KMS-11 (cell line): ENCODE measurements at regions not wholly inside any gene's neighbourhood (a gene's known extent, or its start where the extent isn't known, plus 50 kb on each side); places are given as distances from the start of the nearest gene placed in this dataset.

Experiments
- H2AFZ ChIP-seq: fragments of 200-600 bp; sonication (generic); 2 replicates; pipeline ENCODE4 v1.6.1; 2016; ENCODE audit warnings: antibody characterized with exemption, mixed run types, low read depth
- H3K27ac ChIP-seq: fragments of 200-600 bp; sonication (generic); 2 replicates; pipeline ENCODE4 v1.6.1; 2016; ENCODE audit warnings: mild to moderate bottlenecking, mixed run types
- H3K27me3 ChIP-seq: fragments of 200-600 bp; sonication (generic); 2 replicates; pipeline ENCODE4 v1.6.1; 2017; ENCODE audit warnings: mild to moderate bottlenecking, low read depth, mixed run types, moderate library complexity; ENCODE audit not compliant: insufficient read depth
- H3K36me3 ChIP-seq: fragments of 200-600 bp; sonication (generic); 2 replicates; pipeline ENCODE4 v1.6.1; 2017; ENCODE audit warnings: mild to moderate bottlenecking, mixed run types; ENCODE audit not compliant: insufficient read depth
- H3K4me1 ChIP-seq: fragments of 200-600 bp; sonication (generic); 2 replicates; pipeline ENCODE4 v1.6.1; 2016; ENCODE audit warnings: mild to moderate bottlenecking, low read depth, mixed run types; ENCODE audit not compliant: poor library complexity, severe bottlenecking
- H3K4me2 ChIP-seq: fragments of 200-600 bp; sonication (generic); 2 replicates; pipeline ENCODE4 v1.7.0; 2016; ENCODE audit warnings: mild to moderate bottlenecking, mixed run types
- H3K4me3 ChIP-seq: fragments of 200-600 bp; sonication (generic); IDR thresholded peaks from 2 replicates; pipeline ENCODE4 v1.6.1; 2017; ENCODE audit warnings: low read depth, low read length, mixed read lengths; ENCODE audit not compliant: insufficient read depth
- H3K79me2 ChIP-seq: fragments of 200-600 bp; sonication (generic); 2 replicates; pipeline ENCODE4 v1.6.1; 2016; ENCODE audit warnings: low read depth, mixed run types; ENCODE audit not compliant: insufficient read depth
- H3K9ac ChIP-seq: fragments of 200-600 bp; sonication (generic); 2 replicates; pipeline ENCODE4 v1.6.1; 2016; ENCODE audit warnings: mild to moderate bottlenecking, mixed run types
- H4K20me1 ChIP-seq: fragments of 200-600 bp; sonication (generic); 2 replicates; pipeline ENCODE4 v1.6.1; 2016; ENCODE audit warnings: mild to moderate bottlenecking, mixed run types; ENCODE audit not compliant: insufficient read depth
- CTCF ChIP-seq: fragments of 200-600 bp; sonication (generic); conservative IDR thresholded peaks from 2 replicates; pipeline ENCODE4 v1.6.1; 2017; ENCODE audit warnings: low read depth, mild to moderate bottlenecking, antibody characterized with exemption, low read length, moderate library complexity, mixed read lengths

GRCh38 chr7:79553811-79554555 is 100.5 kb upstream of the MAGI2 start:
- Histone ChIP-seq H3K4me1 (no peaks in the 10 kb centered on the region), H2AFZ (no peak overlapping the region), H3K27me3 (no peaks in the 10 kb centered on the region), H4K20me1 (no peaks in the 10 kb centered on the region), H3K79me2 (no peaks in the 10 kb centered on the region), H3K27ac (no peak overlapping the region), H3K4me2 (no peak overlapping the region), H3K4me3 (no peak overlapping the region), H3K36me3 (no peaks in the 10 kb centered on the region), H3K9ac (no peak overlapping the region)
- no peak for TF ChIP-seq CTCF

- Histone ChIP-seq H3K27ac (no peak overlapping the region), H3K4me1 (no peaks in the 10 kb centered on the region), H3K4me2 (no peak overlapping the region), H3K79me2 (no peaks in the 10 kb centered on the region), H4K20me1 (no peaks in the 10 kb centered on the region), H3K36me3 (no peaks in the 10 kb centered on the region), H3K27me3 (no peaks in the 10 kb centered on the region), H3K4me3 (no peak overlapping the region), H3K9ac (no peak overlapping the region), H2AFZ (no peak overlapping the region)
- no peak for TF ChIP-seq CTCF
Measured at GRCh38 chr7:79552463-79552862, 99.0 kb upstream of the MAGI2 start.

GRCh38 chr7:79548727-79549126 is 95.3 kb upstream of the MAGI2 start:
- H3K4me3 ChIP-seq, result no peak overlapping the region
- no peaks in the 10 kb centered on the region for H3K27me3 ChIP-seq
- no peaks in the 10 kb centered on the region for H3K36me3 ChIP-seq
- H2AFZ ChIP-seq, result no peak overlapping the region
- no peak overlapping the region for H3K27ac ChIP-seq
- no peaks in the 10 kb centered on the region for H3K79me2 ChIP-seq
- no peak overlapping the region for H3K4me2 ChIP-seq
- no peaks in the 10 kb centered on the region for H4K20me1 ChIP-seq
- no peak overlapping the region for H3K9ac ChIP-seq
- no peaks in the 10 kb centered on the region for H3K4me1 ChIP-seq
- no peak for TF ChIP-seq CTCF

GRCh38 chr7:79547132-79547531 is 93.7 kb upstream of the MAGI2 start:
- no peak overlapping the region for H3K9ac ChIP-seq

More at GRCh38 chr7:79547132-79547531, 93.7 kb upstream of the MAGI2 start:
- Histone ChIP-seq H3K36me3 (no peaks in the 10 kb centered on the region), H3K27me3 (no peaks in the 10 kb centered on the region), H3K4me3 (no peak overlapping the region), H3K27ac (no peak overlapping the region), H3K4me2 (no peak overlapping the region), H4K20me1 (no peaks in the 10 kb centered on the region), H2AFZ (no peak overlapping the region), H3K4me1 (no peaks in the 10 kb centered on the region), H3K79me2 (no peaks in the 10 kb centered on the region)
- TF ChIP-seq CTCF, result no peak
